ENCODE measurements at regions not wholly inside any gene's neighbourhood (a gene's known extent, or its start where the extent isn't known, plus 50 kb on each side); places are given as distances from the start of the nearest gene placed in this dataset.
"Not testable (repeated sequence)": the region's sequence is repeated elsewhere in the genome, so short reads cannot be mapped to it uniquely, and the experiment has no call there.

GRCh38 chr12:31199476-31199875, 125.8 kb downstream of the DDX11 start:
- not testable (repeated sequence) for H3K4me3 ChIP-seq (ENCODE audit: low read depth in 1 of 5, low read length in 5 of 5); H3K9ac ChIP-seq (ENCODE audit: low read length in 5 of 5); H3K4me1 ChIP-seq (ENCODE audit: control insufficient read depth in 5 of 5, insufficient read depth in 5 of 5, low read length in 5 of 5); H3K27ac ChIP-seq (ENCODE audit: low read depth, low read length); H3K27me3 ChIP-seq (ENCODE audit: control insufficient read depth in 5 of 5, insufficient read depth in 4 of 5, low read length in 5 of 5); H3K9me3 ChIP-seq (ENCODE audit: control insufficient read depth in 5 of 5, low read length in 5 of 5); H3K36me3 ChIP-seq (ENCODE audit: control insufficient read depth in 5 of 5, insufficient read depth in 5 of 5, low read length in 5 of 5)

- Histone ChIP-seq H3K36me3 (ENCODE audit: control insufficient read depth in 5 of 5, insufficient read depth in 5 of 5, low read length in 5 of 5) (no peaks in the 10 kb centered on the region), H3K9me3 (ENCODE audit: control insufficient read depth in 5 of 5, low read length in 5 of 5) (no peaks in the 10 kb centered on the region), H3K27ac (ENCODE audit: low read depth, low read length) (no peak overlapping the region), H3K9ac (ENCODE audit: low read length in 5 of 5) (no peak overlapping the region), H3K4me1 (ENCODE audit: control insufficient read depth in 5 of 5, insufficient read depth in 5 of 5, low read length in 5 of 5) (peaks cover 0 to 7% (median 2%) of the 10 kb centered on the region in 5 donors), H3K27me3 (ENCODE audit: control insufficient read depth in 5 of 5, insufficient read depth in 4 of 5, low read length in 5 of 5) (no peaks in the 10 kb centered on the region), H3K4me3 (ENCODE audit: low read depth in 1 of 5, low read length in 5 of 5) (no peak overlapping the region)
Observed at GRCh38 chr12:31201382-31201781, 124.6 kb downstream of the SINHCAF start.

DNA sequence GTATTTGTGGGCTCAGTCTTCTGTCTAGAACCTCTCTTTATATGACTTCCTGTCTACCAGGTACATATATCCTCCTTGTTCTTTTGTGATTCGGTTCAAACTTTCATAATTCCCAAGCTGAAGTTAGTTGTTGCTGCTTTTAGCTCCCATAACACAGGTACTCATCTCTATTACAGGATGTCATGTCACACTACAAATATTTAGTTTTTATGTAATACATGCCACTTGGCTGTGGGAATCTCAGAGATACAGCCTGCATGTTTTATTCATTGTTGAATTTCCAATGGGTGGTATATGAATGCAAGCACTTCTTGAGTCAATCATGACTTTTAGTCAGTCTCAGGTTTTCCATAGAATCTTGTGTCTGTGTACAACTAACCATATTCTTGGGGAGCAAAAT, 122.7 kb downstream of the SINHCAF start:
- no peak overlapping the region for H3K9ac ChIP-seq (ENCODE audit: low read length in 5 of 5)
- no peaks in the 10 kb centered on the region for H3K9me3 ChIP-seq (ENCODE audit: control insufficient read depth in 5 of 5, low read length in 5 of 5)
- H3K4me3 ChIP-seq (ENCODE audit: low read depth in 1 of 5, low read length in 5 of 5) = no peak overlapping the region
- H3K27ac ChIP-seq (ENCODE audit: low read depth, low read length) = no peak overlapping the region
- peaks cover 0 to 7% (median 2%) of the 10 kb centered on the region in 5 donors for H3K4me1 ChIP-seq (ENCODE audit: control insufficient read depth in 5 of 5, insufficient read depth in 5 of 5, low read length in 5 of 5)
- no peaks in the 10 kb centered on the region for H3K36me3 ChIP-seq (ENCODE audit: control insufficient read depth in 5 of 5, insufficient read depth in 5 of 5, low read length in 5 of 5)
- H3K27me3 ChIP-seq (ENCODE audit: control insufficient read depth in 5 of 5, insufficient read depth in 4 of 5, low read length in 5 of 5) = no peaks in the 10 kb centered on the region

DNA sequence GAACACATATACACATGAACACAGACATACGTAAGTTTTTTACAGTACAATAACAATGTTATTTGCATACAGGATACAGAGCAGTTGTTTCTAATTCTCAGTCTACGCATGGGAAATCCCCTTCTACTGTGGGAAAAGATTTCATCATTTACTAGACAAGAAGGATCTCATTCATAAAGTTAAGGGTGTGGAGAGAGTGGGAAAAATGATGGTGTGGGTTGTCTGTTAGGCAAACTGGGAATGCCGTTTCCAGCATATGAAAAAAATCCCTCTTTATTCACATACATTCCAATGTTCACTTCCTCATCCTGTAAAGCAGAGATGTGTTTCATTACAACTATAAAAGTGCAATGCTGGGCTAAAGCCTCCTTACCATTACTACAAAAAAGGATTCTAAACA, 120.9 kb downstream of the SINHCAF start:
- Histone ChIP-seq H3K4me3 (ENCODE audit: low read depth in 1 of 5, low read length in 5 of 5) (no peak overlapping the region), H3K27ac (ENCODE audit: low read depth, low read length) (no peak overlapping the region), H3K4me1 (ENCODE audit: control insufficient read depth in 5 of 5, insufficient read depth in 5 of 5, low read length in 5 of 5) (peaks cover 0 to 7% (median 2%) of the 10 kb centered on the region in 5 donors), H3K9me3 (ENCODE audit: control insufficient read depth in 5 of 5, low read length in 5 of 5) (no peaks in the 10 kb centered on the region), H3K27me3 (ENCODE audit: control insufficient read depth in 5 of 5, insufficient read depth in 4 of 5, low read length in 5 of 5) (no peaks in the 10 kb centered on the region), H3K36me3 (ENCODE audit: control insufficient read depth in 5 of 5, insufficient read depth in 5 of 5, low read length in 5 of 5) (no peaks in the 10 kb centered on the region), H3K9ac (ENCODE audit: low read length in 5 of 5) (no peak overlapping the region)

DNA sequence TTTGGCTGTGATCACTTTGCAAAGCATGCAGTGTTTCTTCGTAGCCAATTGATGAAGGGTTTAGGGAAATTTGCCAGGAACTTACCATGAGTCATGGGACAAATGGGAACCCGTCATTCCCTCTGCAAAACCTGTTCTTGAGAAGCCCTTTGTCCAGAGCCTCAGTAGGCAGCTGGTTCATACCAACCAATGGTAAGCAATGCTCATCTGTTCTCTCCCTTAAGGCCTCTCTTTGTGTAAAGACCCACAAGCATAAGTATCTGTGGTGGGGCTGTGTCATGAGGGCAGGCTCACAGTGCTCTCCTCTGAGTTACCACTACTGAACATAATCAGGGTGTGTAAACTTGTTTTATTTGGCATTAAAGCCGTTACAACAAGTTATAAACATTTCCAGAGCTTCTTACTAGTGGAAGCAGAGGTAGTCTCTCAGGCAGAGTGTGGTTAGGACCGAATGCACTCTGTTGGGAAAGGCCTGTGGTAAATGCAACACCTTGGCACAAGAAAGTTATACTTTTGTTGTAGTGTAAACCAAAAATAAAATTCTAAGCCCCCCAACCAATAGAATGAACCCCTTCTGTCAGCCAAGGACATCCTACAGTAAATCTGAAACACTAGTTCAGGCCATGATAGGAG, 119.8 kb downstream of the SINHCAF start:
- Histone ChIP-seq H3K4me1 (ENCODE audit: control insufficient read depth in 5 of 5, insufficient read depth in 5 of 5, low read length in 5 of 5) (peaks cover 0 to 7% (median 2%) of the 10 kb centered on the region in 5 donors), H3K27ac (ENCODE audit: low read depth, low read length) (no peak overlapping the region), H3K36me3 (ENCODE audit: control insufficient read depth in 5 of 5, insufficient read depth in 5 of 5, low read length in 5 of 5) (no peaks in the 10 kb centered on the region), H3K9me3 (ENCODE audit: control insufficient read depth in 5 of 5, low read length in 5 of 5) (no peaks in the 10 kb centered on the region), H3K4me3 (ENCODE audit: low read depth in 1 of 5, low read length in 5 of 5) (no peak overlapping the region), H3K27me3 (ENCODE audit: control insufficient read depth in 5 of 5, insufficient read depth in 4 of 5, low read length in 5 of 5) (no peaks in the 10 kb centered on the region), H3K9ac (ENCODE audit: low read length in 5 of 5) (no peak overlapping the region)

- Histone ChIP-seq H3K4me1 (ENCODE audit: control insufficient read depth in 5 of 5, insufficient read depth in 5 of 5, low read length in 5 of 5) (peaks cover 0 to 7% (median 2%) of the 10 kb centered on the region in 5 donors), H3K9ac (ENCODE audit: low read length in 5 of 5) (no peak overlapping the region), H3K27me3 (ENCODE audit: control insufficient read depth in 5 of 5, insufficient read depth in 4 of 5, low read length in 5 of 5) (no peaks in the 10 kb centered on the region), H3K4me3 (ENCODE audit: low read depth in 1 of 5, low read length in 5 of 5) (no peak overlapping the region), H3K27ac (ENCODE audit: low read depth, low read length) (no peak overlapping the region), H3K9me3 (ENCODE audit: control insufficient read depth in 5 of 5, low read length in 5 of 5) (no peaks in the 10 kb centered on the region), H3K36me3 (ENCODE audit: control insufficient read depth in 5 of 5, insufficient read depth in 5 of 5, low read length in 5 of 5) (no peaks in the 10 kb centered on the region)
Observed at GRCh38 chr12:31207799-31208465, 118.0 kb downstream of the SINHCAF start.

DNA sequence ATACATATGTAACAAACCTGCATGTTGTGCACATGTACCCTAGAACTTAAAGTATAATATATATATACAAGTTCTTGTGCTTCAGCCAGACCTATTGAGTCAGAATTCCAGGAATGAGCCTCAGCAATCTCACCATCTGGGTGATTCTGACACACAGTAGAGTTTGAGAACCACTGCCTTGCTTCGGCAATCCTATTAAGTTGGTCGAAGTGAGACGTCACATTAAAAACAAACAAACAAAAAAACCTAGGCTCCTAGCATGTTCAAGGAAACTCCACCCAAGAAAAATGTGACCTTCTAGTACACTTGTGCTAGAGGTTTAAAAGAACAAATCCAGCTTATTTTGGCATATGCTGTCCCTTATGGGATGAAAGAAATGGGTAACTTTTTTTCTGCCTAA, 115.8 kb downstream of the SINHCAF start:
- Histone ChIP-seq H3K27me3 (ENCODE audit: control insufficient read depth in 5 of 5, insufficient read depth in 4 of 5, low read length in 5 of 5) (no peaks in the 10 kb centered on the region), H3K36me3 (ENCODE audit: control insufficient read depth in 5 of 5, insufficient read depth in 5 of 5, low read length in 5 of 5) (no peaks in the 10 kb centered on the region), H3K4me3 (ENCODE audit: low read depth in 1 of 5, low read length in 5 of 5) (no peak overlapping the region), H3K9ac (ENCODE audit: low read length in 5 of 5) (no peak overlapping the region), H3K27ac (ENCODE audit: low read depth, low read length) (no peak overlapping the region), H3K4me1 (ENCODE audit: control insufficient read depth in 5 of 5, insufficient read depth in 5 of 5, low read length in 5 of 5) (peaks cover 0 to 7% (median under 1%) of the 10 kb centered on the region in 5 donors), H3K9me3 (ENCODE audit: control insufficient read depth in 5 of 5, low read length in 5 of 5) (no peaks in the 10 kb centered on the region)

- no peak overlapping the region for H3K27ac ChIP-seq (ENCODE audit: low read depth, low read length)
- no peak overlapping the region for H3K9ac ChIP-seq (ENCODE audit: low read length in 5 of 5)
- no peaks in the 10 kb centered on the region for H3K27me3 ChIP-seq (ENCODE audit: control insufficient read depth in 5 of 5, insufficient read depth in 4 of 5, low read length in 5 of 5)
- H3K4me1 ChIP-seq (ENCODE audit: control insufficient read depth in 5 of 5, insufficient read depth in 5 of 5, low read length in 5 of 5) = peaks cover 0 to 11% (median under 1%) of the 10 kb centered on the region in 5 donors
- H3K4me3 ChIP-seq (ENCODE audit: low read depth in 1 of 5, low read length in 5 of 5) = no peak overlapping the region
- H3K36me3 ChIP-seq (ENCODE audit: control insufficient read depth in 5 of 5, insufficient read depth in 5 of 5, low read length in 5 of 5) = no peaks in the 10 kb centered on the region
- no peaks in the 10 kb centered on the region for H3K9me3 ChIP-seq (ENCODE audit: control insufficient read depth in 5 of 5, low read length in 5 of 5)
Observed at GRCh38 chr12:31210541-31210940, 115.4 kb downstream of the SINHCAF start.

DNA sequence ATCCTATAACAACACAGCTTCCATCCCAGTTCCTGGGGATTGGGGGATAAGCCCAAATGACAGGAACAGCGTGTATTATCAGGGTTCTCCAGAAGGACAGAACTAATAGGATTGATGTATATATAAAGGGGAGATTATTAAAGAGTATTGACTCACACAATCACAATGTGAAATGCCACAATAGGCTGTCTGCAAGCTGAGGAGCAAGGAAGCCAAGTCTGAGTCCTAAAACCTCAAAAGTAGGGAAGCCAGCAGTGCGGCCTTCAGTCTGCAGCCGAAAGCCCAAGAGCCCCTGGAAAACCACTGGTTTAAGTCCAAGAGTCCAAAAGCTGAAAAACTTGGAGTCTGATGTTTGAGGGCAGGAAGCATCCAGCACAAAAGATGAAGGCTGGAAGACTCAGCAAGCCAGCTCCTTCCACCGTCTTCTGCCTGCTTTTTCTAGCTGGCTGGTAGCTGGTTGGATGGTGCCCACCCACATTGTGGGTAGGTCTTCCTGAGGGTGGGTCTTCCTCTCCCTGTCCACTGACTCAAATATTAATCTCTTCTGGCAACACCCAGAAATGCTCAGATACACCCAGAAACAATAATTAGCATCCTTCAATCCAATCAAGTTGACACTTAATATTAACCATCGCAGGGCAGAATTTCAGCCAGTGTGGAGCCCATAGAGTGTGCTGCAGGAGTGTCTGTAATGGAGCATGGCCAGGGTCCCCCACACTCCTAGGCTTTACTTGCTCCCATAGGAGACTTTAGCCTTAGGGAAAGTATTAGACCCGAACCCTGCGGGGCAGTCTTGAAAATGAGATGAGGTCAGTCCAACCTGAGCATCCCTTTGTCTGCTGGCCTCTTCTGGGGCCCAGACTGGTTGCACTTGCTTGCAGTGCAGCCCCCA, 111.1 kb downstream of the SINHCAF start:
- Histone ChIP-seq H3K9ac (ENCODE audit: low read length in 5 of 5) (no peak overlapping the region), H3K4me3 (ENCODE audit: low read depth in 1 of 5, low read length in 5 of 5) (no peak overlapping the region), H3K4me1 (ENCODE audit: control insufficient read depth in 5 of 5, insufficient read depth in 5 of 5, low read length in 5 of 5) (peaks cover 0 to 20% (median 7%) of the 10 kb centered on the region in 5 donors), H3K9me3 (ENCODE audit: control insufficient read depth in 5 of 5, low read length in 5 of 5) (no peaks in the 10 kb centered on the region), H3K27ac (ENCODE audit: low read depth, low read length) (no peak overlapping the region), H3K27me3 (ENCODE audit: control insufficient read depth in 5 of 5, insufficient read depth in 4 of 5, low read length in 5 of 5) (no peaks in the 10 kb centered on the region), H3K36me3 (ENCODE audit: control insufficient read depth in 5 of 5, insufficient read depth in 5 of 5, low read length in 5 of 5) (no peaks in the 10 kb centered on the region)
